Adipocyte (in vitro differentiated cells): ENCODE measurements at regions not wholly inside any gene's neighbourhood (a gene's known extent, or its start where the extent isn't known, plus 50 kb on each side); places are given as distances from the start of the nearest gene placed in this dataset.

Experiments
- DNase-seq: peaks from one replicate; pipeline ENCODE4 v3.0.0-alpha.2; 2015; ENCODE audit warnings: low read depth
- H3K27me3 ChIP-seq: replicated peaks from 2 replicates; pipeline ENCODE4 v1.7.0; 2013; ENCODE audit warnings: mild to moderate bottlenecking, low read length, moderate library complexity; ENCODE audit not compliant: control insufficient read depth, insufficient read depth
- H3K36me3 ChIP-seq: 2 replicates; pipeline ENCODE4 v1.7.0; 2013; ENCODE audit warnings: low read length, mild to moderate bottlenecking, moderate library complexity; ENCODE audit not compliant: control insufficient read depth, insufficient read depth, severe bottlenecking
- H3K4me1 ChIP-seq: 2 replicates; pipeline ENCODE4 v1.7.0; 2013; ENCODE audit warnings: mild to moderate bottlenecking, low read length, moderate library complexity; ENCODE audit not compliant: control insufficient read depth, insufficient read depth
- H3K4me3 ChIP-seq: 2 replicates; pipeline ENCODE4 v1.7.0; 2013; ENCODE audit warnings: mild to moderate bottlenecking, low read length, moderate library complexity
- H3K9ac ChIP-seq: 2 replicates; pipeline ENCODE4 v1.7.0; 2013; ENCODE audit warnings: mild to moderate bottlenecking, low read length, moderate library complexity
- H3K9me3 ChIP-seq: 2 replicates; pipeline ENCODE4 v1.7.0; 2013; ENCODE audit warnings: mild to moderate bottlenecking, low read length, moderate library complexity; ENCODE audit not compliant: control insufficient read depth

DNA sequence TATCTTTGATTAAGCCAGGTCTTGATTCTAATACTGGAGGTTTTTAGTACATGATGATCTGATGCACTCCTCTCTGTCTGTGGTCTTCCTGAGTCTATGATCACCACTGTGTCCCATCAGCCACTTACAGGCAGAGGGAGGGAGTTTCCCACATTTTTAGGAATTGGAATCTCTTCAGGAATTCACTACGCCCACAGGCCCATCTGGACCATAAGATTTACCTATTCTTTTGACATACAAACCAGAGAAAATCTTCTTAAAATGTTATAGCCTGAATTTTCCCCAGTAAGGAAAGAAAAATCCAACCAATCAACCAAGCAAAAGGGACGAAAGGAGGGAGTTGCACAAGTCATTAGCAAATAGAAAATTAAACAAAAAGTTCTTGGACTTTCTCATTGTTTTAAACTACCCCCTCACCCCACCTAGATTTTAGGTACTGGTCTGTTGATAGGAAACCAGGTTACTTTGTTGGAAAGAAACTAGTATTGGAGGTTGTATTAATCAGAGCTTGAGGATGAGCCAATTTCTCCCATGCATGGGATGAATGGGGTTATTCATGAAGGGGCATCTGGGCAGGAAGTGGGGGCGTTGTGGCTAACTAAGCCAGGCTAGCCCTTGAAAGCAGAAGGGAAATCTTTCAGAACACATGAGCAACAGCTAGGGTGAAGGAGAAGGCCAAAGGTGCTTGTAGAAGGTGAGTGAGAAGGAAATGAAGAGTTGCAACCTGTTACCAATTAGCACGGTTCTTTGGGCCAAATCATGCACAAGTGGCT lies 328.2 kb upstream of the MEX3C start:
- no peak for DNase-seq
- no peaks in the 10 kb centered on the region for H3K4me1 ChIP-seq
- no peaks in the 10 kb centered on the region for H3K9me3 ChIP-seq
- H3K27me3 ChIP-seq = no peaks in the 10 kb centered on the region
- H3K4me3 ChIP-seq = no peak overlapping the region
- no peak overlapping the region for H3K9ac ChIP-seq
- H3K36me3 ChIP-seq = no peaks in the 10 kb centered on the region

GRCh38 chr18:51527826-51528225 lies 330.3 kb upstream of the MEX3C start:
- DNase-seq = no peak
- no peaks in the 10 kb centered on the region for H3K9me3 ChIP-seq
- no peaks in the 10 kb centered on the region for H3K36me3 ChIP-seq
- no peak overlapping the region for H3K4me3 ChIP-seq
- H3K27me3 ChIP-seq = no peaks in the 10 kb centered on the region
- H3K4me1 ChIP-seq = no peaks in the 10 kb centered on the region
- no peak overlapping the region for H3K9ac ChIP-seq

DNA sequence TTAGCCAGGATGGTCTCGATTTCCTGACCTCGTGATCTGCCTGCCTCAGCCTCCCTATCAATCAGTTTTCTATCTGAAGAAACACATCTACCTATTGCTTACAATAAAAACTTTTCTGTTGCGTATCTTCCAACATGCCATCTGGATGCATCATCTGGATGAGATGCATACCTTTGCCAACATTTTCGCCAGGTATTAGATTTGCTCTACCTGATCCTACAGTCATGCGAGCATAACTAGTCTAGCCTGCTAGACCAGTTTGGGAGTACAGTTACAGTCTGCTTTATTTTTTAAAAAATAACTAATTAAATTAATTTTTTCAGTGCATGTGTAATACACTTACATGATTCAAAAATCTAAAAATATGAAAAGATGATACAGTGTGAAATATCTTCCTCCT lies 334.0 kb upstream of the MEX3C start:
- H3K4me1 ChIP-seq = no peaks in the 10 kb centered on the region

DNA sequence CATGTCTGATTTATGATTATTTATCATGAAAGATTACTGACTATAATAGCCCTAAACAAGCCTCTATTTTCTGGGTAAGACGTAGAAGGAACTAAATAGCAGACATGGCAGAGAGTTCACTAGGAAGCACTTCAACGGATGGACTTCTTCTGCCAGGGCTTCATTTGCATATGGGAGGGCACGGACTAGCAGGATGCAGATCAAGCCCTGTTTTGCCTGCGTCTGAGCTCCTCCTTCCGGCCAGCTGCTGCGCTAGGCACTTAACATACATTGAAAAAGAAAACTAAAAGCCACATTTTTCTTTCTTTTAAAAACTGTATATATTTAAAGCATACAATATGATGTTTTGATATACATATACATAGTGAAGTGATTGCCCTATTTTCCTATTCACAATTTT lies 340.0 kb upstream of the MEX3C start:
- no peaks in the 10 kb centered on the region for H3K4me1 ChIP-seq
- DNase-seq = no peak
- no peaks in the 10 kb centered on the region for H3K36me3 ChIP-seq
- H3K4me3 ChIP-seq = no peak overlapping the region
- no peaks in the 10 kb centered on the region for H3K27me3 ChIP-seq
- H3K9me3 ChIP-seq = no peaks in the 10 kb centered on the region
- H3K9ac ChIP-seq = no peak overlapping the region

More for the DNA sequence above, 334.0 kb upstream of the MEX3C start:
- Histone ChIP-seq H3K36me3 (no peaks in the 10 kb centered on the region), H3K27me3 (no peaks in the 10 kb centered on the region), H3K9me3 (no peaks in the 10 kb centered on the region), H3K9ac (no peak overlapping the region), H3K4me3 (no peak overlapping the region)
- DNase-seq = no peak

DNA sequence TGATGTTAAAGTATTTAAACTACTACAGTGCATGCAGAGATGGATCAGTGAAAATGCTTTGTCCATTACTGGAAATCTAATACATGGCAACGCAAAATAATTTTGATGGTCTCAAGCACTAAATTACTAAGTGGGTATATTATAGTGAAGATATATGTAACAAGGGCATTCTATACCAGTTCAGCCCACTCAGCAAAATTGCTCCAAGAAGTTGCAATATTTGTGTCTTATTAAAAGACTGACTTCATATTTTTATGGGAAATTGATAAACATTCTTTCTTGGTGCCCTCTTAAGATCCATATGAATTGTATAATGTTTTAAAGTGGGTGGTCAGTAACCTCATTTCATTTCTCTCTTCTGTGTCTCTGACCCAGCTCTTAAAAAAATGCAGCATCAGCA lies 343.1 kb upstream of the MEX3C start:
- Histone ChIP-seq H3K36me3 (no peaks in the 10 kb centered on the region), H3K9me3 (no peaks in the 10 kb centered on the region), H3K27me3 (no peaks in the 10 kb centered on the region), H3K4me3 (no peak overlapping the region), H3K9ac (no peak overlapping the region), H3K4me1 (no peaks in the 10 kb centered on the region)
- DNase-seq = no peak

DNA sequence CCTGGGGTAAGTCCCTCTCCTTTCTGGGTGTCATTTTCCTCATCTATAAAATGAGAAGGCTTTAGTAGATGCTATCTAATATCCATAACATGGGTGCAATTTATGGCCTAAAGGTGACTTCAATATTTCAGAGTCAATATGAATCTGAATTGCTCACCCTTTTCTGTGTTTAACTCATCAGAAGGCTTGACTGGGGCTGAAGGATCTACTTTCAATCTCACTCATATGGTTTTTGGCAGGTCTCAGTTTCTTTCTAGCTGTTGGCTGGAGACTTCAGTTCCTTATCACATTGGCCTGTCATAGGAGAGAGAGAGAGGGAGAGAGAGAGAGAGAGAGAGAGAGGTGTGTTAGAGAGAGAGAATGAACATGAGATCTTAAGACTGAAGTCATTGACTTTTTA lies 343.7 kb upstream of the MEX3C start:
- Histone ChIP-seq H3K4me1 (no peaks in the 10 kb centered on the region), H3K9me3 (no peaks in the 10 kb centered on the region), H3K4me3 (no peak overlapping the region), H3K9ac (no peak overlapping the region), H3K36me3 (no peaks in the 10 kb centered on the region), H3K27me3 (no peaks in the 10 kb centered on the region)
- DNase-seq = no peak

GRCh38 chr18:51543658-51544155 lies 346.2 kb upstream of the MEX3C start:
- Histone ChIP-seq H3K4me1 (no peaks in the 10 kb centered on the region), H3K4me3 (no peak overlapping the region), H3K9ac (no peak overlapping the region), H3K27me3 (no peaks in the 10 kb centered on the region), H3K36me3 (no peaks in the 10 kb centered on the region), H3K9me3 (no peaks in the 10 kb centered on the region)
- DNase-seq = no peak

GRCh38 chr18:51545446-51545845 lies 348.0 kb upstream of the MEX3C start:
- Histone ChIP-seq H3K9me3 (no peaks in the 10 kb centered on the region), H3K9ac (no peak overlapping the region), H3K4me3 (no peak overlapping the region), H3K27me3 (no peaks in the 10 kb centered on the region), H3K36me3 (no peaks in the 10 kb centered on the region), H3K4me1 (no peaks in the 10 kb centered on the region)
- DNase-seq = no peak

GRCh38 chr18:51559198-51559901 lies 361.9 kb upstream of the MEX3C start:
- Histone ChIP-seq H3K4me3 (no peak overlapping the region), H3K27me3 (no peaks in the 10 kb centered on the region), H3K9ac (no peak overlapping the region), H3K9me3 (no peaks in the 10 kb centered on the region), H3K36me3 (no peaks in the 10 kb centered on the region), H3K4me1 (no peaks in the 10 kb centered on the region)
- DNase-seq = no peak

DNA sequence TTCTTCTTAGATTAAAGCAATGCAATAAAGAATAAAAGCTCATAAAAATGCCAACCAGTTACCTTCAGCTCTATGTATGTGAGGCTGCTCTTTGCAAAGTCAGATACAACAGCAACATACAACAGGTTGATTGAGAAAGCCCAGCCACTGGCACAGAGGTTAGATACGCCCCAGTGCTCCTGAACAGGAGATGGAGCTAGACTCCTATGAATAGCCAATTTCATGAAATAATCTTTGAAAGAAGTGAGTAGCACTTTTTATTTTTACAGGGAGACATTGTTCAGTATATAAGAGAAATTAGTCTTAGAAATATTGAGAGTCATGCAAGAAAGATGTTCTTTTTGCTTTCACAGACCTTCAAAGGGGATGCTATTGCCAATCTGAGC lies 362.4 kb upstream of the MEX3C start:
- Histone ChIP-seq H3K36me3 (no peaks in the 10 kb centered on the region), H3K9ac (no peak overlapping the region), H3K9me3 (no peaks in the 10 kb centered on the region), H3K4me1 (no peaks in the 10 kb centered on the region), H3K4me3 (no peak overlapping the region), H3K27me3 (no peaks in the 10 kb centered on the region)
- DNase-seq = no peak

- no peak overlapping the region for H3K9ac ChIP-seq
- H3K4me3 ChIP-seq = no peak overlapping the region
- H3K36me3 ChIP-seq = no peaks in the 10 kb centered on the region
- no peaks in the 10 kb centered on the region for H3K9me3 ChIP-seq
- no peaks in the 10 kb centered on the region for H3K27me3 ChIP-seq
- no peak for DNase-seq
- no peaks in the 10 kb centered on the region for H3K4me1 ChIP-seq
Measured at GRCh38 chr18:51561821-51562220, 364.3 kb upstream of the MEX3C start.
